ENCODE measurements at regions not wholly inside any gene's neighbourhood (a gene's known extent, or its start where the extent isn't known, plus 50 kb on each side); places are given as distances from the start of the nearest gene placed in this dataset.
A peak's percentile ranks its signal among the peaks of the same experiment; 100 is the strongest.

DNA sequence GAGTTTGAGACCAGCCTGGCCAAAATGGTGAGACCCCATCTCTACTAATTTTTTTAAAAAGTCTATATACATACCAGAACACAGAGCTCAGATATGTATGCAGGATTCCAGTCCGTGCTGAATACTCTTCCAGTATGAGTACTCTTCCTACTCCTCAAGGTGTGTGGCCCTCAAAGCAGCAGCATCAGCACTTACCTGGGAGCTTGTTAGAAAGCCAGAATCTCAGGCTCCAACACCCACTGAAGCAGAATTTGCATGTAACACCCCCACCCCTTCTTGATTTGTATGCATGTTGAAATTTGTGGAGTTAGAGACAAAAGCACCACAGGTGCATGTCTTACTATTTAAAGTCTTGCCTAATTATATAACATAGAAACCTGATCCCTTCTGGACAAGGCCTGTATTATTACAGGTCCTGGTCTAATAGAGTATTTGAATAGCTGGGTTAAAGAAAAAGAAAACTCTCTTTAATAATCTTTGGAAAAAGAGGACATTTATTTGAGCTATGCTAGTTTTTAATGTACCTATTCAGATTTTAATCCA is 50.3 kb upstream of the NFE2L2 start:
- intact Hi-C loops (cut with DNase I) = no loop called here
- 94 to 100% methylated on average over 1 of the region's 1 CpG for WGBS, 2 donors
- no peak for TF ChIP-seq POLR2A (IDR thresholded peaks at IDR 0.05)
- TF ChIP-seq, protein P1, sequence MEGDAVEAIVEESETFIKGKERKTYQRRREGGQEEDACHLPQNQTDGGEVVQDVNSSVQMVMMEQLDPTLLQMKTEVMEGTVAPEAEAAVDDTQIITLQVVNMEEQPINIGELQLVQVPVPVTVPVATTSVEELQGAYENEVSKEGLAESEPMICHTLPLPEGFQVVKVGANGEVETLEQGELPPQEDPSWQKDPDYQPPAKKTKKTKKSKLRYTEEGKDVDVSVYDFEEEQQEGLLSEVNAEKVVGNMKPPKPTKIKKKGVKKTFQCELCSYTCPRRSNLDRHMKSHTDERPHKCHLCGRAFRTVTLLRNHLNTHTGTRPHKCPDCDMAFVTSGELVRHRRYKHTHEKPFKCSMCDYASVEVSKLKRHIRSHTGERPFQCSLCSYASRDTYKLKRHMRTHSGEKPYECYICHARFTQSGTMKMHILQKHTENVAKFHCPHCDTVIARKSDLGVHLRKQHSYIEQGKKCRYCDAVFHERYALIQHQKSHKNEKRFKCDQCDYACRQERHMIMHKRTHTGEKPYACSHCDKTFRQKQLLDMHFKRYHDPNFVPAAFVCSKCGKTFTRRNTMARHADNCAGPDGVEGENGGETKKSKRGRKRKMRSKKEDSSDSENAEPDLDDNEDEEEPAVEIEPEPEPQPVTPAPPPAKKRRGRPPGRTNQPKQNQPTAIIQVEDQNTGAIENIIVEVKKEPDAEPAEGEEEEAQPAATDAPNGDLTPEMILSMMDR (IDR thresholded peaks at IDR 0.05) = no peak
- ATAC-seq (no peak), DNase-seq (no peak)
- no peaks in the 10 kb centered on the region for H3K4me1 ChIP-seq
- no peaks in the 10 kb centered on the region for H3K36me3 ChIP-seq (replicated peaks in 1 of 2; ENCODE audit: insufficient read depth in 1 of 2, low read depth in 2 of 2)
- no peak overlapping the region for H3K27ac ChIP-seq
- H3K4me3 ChIP-seq = no peak overlapping the region
- H3K9me3 ChIP-seq = no peaks in the 10 kb centered on the region
- H3K27me3 ChIP-seq = no peaks in the 10 kb centered on the region

DNA sequence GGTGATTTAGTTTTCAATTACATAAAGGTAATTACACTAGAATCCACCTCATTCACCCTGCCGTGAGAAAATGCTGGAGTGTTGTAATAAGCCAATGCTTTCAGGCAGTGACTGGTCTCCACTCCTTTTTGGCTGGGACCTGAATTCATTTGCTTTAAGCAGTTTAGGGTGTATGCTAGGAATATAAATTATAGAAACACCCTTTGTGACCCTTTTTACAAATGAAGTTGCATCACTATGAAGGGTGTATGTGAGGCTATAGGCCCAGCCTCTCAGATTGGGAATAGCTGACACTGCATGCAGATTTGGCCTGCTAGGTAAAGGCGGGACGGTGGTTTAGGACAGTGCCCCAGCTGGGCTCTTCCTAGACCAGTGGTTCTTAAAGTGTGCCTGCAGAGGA is 50.8 kb upstream of the NFE2L2 start:
- Histone ChIP-seq H3K27me3 (no peaks in the 10 kb centered on the region), H3K27ac (no peak overlapping the region), H3K4me1 (no peaks in the 10 kb centered on the region), H3K36me3 (replicated peaks in 1 of 2; ENCODE audit: insufficient read depth in 1 of 2, low read depth in 2 of 2) (no peaks in the 10 kb centered on the region), H3K9me3 (no peaks in the 10 kb centered on the region), H3K4me3 (no peak overlapping the region)
- no peak for DNase-seq
- TF ChIP-seq, protein P1 (IDR thresholded peaks at IDR 0.05) = no peak
- TF ChIP-seq POLR2A (IDR thresholded peaks at IDR 0.05) = no peak
- intact Hi-C loops (cut with DNase I) = no loop called here
- ATAC-seq = no peak
- 87 to 92% methylated on average over 3 of the region's 3 CpGs for WGBS, 2 donors

- H3K4me1 ChIP-seq = no peaks in the 10 kb centered on the region
- H3K36me3 ChIP-seq (replicated peaks in 1 of 2; ENCODE audit: insufficient read depth in 1 of 2, low read depth in 2 of 2) = no peaks in the 10 kb centered on the region
- ATAC-seq (no peak), DNase-seq (no peak)
- no peak overlapping the region for H3K27ac ChIP-seq
- no peaks in the 10 kb centered on the region for H3K9me3 ChIP-seq
- no peak for TF ChIP-seq POLR2A (IDR thresholded peaks at IDR 0.05)
- TF ChIP-seq, protein P1 (IDR thresholded peaks at IDR 0.05) = no peak
- WGBS, 2 donors = 92 to 93% methylated on average over 1 of the region's 1 CpG
- no peak overlapping the region for H3K4me3 ChIP-seq
- intact Hi-C loops (cut with DNase I) = no loop called here
- H3K27me3 ChIP-seq = no peaks in the 10 kb centered on the region
Measured at GRCh38 chr2:177316756-177317155, 52.2 kb upstream of the NFE2L2 start.

- no peak overlapping the region for H3K4me3 ChIP-seq
- H3K36me3 ChIP-seq (replicated peaks in 1 of 2; ENCODE audit: insufficient read depth in 1 of 2, low read depth in 2 of 2) = no peaks in the 10 kb centered on the region
- intact Hi-C loops (cut with DNase I) = no loop called here
- no peaks in the 10 kb centered on the region for H3K9me3 ChIP-seq
- TF ChIP-seq, protein P1 (IDR thresholded peaks at IDR 0.05) = peak in 1 of 7 experiments; percentile 7
- TF ChIP-seq POLR2A (IDR thresholded peaks at IDR 0.05) = no peak
- no peaks in the 10 kb centered on the region for H3K27me3 ChIP-seq
- DNase-seq (no peak), ATAC-seq (no peak)
- H3K27ac ChIP-seq = no peak overlapping the region
- peaks cover 3% of the 10 kb centered on the region for H3K4me1 ChIP-seq
Measured at GRCh38 chr2:177317443-177317842, 52.9 kb upstream of the NFE2L2 start.

GRCh38 chr2:177317857-177318256 is 53.3 kb upstream of the NFE2L2 start:
- Histone ChIP-seq H3K4me1 (peaks cover 6% of the 10 kb centered on the region), H3K27me3 (no peaks in the 10 kb centered on the region), H3K4me3 (no peak overlapping the region), H3K36me3 (replicated peaks in 1 of 2; ENCODE audit: insufficient read depth in 1 of 2, low read depth in 2 of 2) (no peaks in the 10 kb centered on the region), H3K9me3 (no peaks in the 10 kb centered on the region), H3K27ac (no peak overlapping the region)
- ATAC-seq (no peak), DNase-seq (no peak)
- TF ChIP-seq, protein P1 (IDR thresholded peaks at IDR 0.05) = no peak
- TF ChIP-seq POLR2A (IDR thresholded peaks at IDR 0.05) = no peak
- intact Hi-C loops (cut with DNase I) = no loop called here
- WGBS, 2 donors = 62 to 65% methylated on average over 1 of the region's 1 CpG
